ENCODE measurements at regions not wholly inside any gene's neighbourhood (a gene's known extent, or its start where the extent isn't known, plus 50 kb on each side); places are given as distances from the start of the nearest gene placed in this dataset.

- TF ChIP-seq CTCF (conservative IDR thresholded peaks at IDR 0.05; ENCODE audit: low read depth in 2 of 2) (no peak), POLR2AphosphoS5 (IDR thresholded peaks at IDR 0.05; ENCODE audit: low read depth) (no peak), EZH2 (IDR thresholded peaks at IDR 0.05; ENCODE audit: low read depth, unreplicated experiment) (no peak), CREB1 (CRISPR knock-in tag; IDR thresholded peaks at IDR 0.05; ENCODE audit: low read depth) (no peak), EZH2phosphoT487 (IDR thresholded peaks at IDR 0.05; ENCODE audit: unreplicated experiment) (no peak), REST (IDR thresholded peaks at IDR 0.05; ENCODE audit: unreplicated experiment) (no peak), JUNB (IDR thresholded peaks at IDR 0.05; ENCODE audit: unreplicated experiment) (no peak), ETS1 (IDR thresholded peaks at IDR 0.05) (no peak), ZNF462 (CRISPR knock-in tag; IDR thresholded peaks at IDR 0.05) (no peak), ZNF331 (CRISPR knock-in tag; IDR thresholded peaks at IDR 0.05; ENCODE audit: low read depth) (no peak)
Observed at GRCh38 chr21:27190601-27191000, 223.7 kb upstream of the ADAMTS5 start.

Measured in GM23338 (cell line).